Chondrocyte (in vitro differentiated cells): ENCODE measurements at regions not wholly inside any gene's neighbourhood (a gene's known extent, or its start where the extent isn't known, plus 50 kb on each side); places are given as distances from the start of the nearest gene placed in this dataset.

Source experiments
- DNase-seq: peaks from one replicate; pipeline ENCODE4 v3.0.0; 2021; ENCODE audit warnings: mixed read lengths, low spot score
- H3K27ac Mint-ChIP-seq: one replicate; pipeline ENCODE4 v1.8.0; 2021; ENCODE audit warnings: mild to moderate bottlenecking, moderate library complexity, mixed read lengths; ENCODE audit not compliant: unreplicated experiment
- H3K27me3 Mint-ChIP-seq: 2 replicates; pipeline ENCODE4 v1.8.0; 2021; ENCODE audit warnings: low read depth, mixed read lengths
- H3K36me3 Mint-ChIP-seq: 2 replicates; pipeline ENCODE4 v1.8.0; 2021; ENCODE audit warnings: low read depth, mixed read lengths
- H3K4me1 Mint-ChIP-seq: 2 replicates; pipeline ENCODE4 v1.8.0; 2021; ENCODE audit warnings: low read depth, mild to moderate bottlenecking, mixed read lengths
- H3K4me3 Mint-ChIP-seq: one replicate; pipeline ENCODE4 v1.8.0; 2021; ENCODE audit warnings: mild to moderate bottlenecking, moderate library complexity, mixed read lengths; ENCODE audit not compliant: unreplicated experiment
- H3K9me3 Mint-ChIP-seq: 2 replicates; pipeline ENCODE4 v1.8.0; 2021; ENCODE audit warnings: low read depth, mixed read lengths
- TF ChIP-seq, protein P1 (sequence below): fragments of 200-600 bp; sonication (generic); IDR thresholded peaks from 2 replicates; pipeline ENCODE4 v1.5.0; 2021; ENCODE audit warnings: antibody characterized with exemption, mild to moderate bottlenecking, moderate library complexity

DNA sequence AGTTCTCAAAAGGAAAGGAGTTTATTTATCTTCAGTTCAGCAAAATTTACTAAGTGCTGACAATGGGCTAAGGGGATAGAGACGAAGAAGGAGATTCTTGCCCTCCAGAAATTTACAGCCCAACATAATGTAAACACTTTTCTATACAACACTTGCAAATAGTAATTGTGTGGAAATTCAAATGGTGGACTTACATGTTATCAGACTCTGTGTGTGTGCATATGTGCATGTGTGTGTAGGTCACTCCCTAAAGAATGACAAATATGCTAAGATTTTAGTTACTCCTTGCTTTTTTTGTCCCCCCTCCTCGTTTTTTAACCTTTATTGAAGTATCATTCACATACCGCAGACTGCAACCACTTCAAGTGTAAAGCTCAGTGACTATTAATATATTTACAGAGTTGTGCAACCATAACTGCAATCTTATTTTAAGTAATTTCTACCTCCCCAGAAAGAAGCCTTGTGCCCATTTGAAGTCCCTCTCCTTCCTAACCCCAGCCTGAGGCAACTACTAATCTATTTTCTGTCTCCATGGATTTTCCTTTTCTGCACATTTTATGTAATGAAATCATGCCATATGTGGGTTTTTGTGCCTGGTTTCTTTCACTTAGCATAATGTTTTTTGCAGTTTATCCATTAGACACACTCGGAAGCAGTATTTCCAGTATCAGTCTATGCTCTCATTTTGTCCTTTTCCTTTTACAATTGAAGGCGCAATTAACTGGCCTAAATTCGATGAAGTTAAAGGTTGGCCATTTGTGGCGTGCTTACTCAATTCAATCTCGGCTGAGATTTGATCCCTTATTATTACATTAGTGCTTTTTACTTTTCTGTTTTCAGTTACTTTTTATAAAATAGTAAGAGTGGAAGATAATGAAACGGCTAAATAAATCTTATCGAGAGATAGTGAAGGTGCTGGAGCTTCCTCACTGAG, 318.4 kb downstream of the HAPSTR1 start:
- Mint-ChIP-seq H3K4me1 (no peaks in the 10 kb centered on the region), H3K36me3 (no peaks in the 10 kb centered on the region), H3K4me3 (no peak overlapping the region), H3K27me3 (no peaks in the 10 kb centered on the region), H3K27ac (no peak overlapping the region), H3K9me3 (no peaks in the 10 kb centered on the region)
- TF ChIP-seq, protein P1, sequence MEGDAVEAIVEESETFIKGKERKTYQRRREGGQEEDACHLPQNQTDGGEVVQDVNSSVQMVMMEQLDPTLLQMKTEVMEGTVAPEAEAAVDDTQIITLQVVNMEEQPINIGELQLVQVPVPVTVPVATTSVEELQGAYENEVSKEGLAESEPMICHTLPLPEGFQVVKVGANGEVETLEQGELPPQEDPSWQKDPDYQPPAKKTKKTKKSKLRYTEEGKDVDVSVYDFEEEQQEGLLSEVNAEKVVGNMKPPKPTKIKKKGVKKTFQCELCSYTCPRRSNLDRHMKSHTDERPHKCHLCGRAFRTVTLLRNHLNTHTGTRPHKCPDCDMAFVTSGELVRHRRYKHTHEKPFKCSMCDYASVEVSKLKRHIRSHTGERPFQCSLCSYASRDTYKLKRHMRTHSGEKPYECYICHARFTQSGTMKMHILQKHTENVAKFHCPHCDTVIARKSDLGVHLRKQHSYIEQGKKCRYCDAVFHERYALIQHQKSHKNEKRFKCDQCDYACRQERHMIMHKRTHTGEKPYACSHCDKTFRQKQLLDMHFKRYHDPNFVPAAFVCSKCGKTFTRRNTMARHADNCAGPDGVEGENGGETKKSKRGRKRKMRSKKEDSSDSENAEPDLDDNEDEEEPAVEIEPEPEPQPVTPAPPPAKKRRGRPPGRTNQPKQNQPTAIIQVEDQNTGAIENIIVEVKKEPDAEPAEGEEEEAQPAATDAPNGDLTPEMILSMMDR: no peak
- DNase-seq: no peak

DNA sequence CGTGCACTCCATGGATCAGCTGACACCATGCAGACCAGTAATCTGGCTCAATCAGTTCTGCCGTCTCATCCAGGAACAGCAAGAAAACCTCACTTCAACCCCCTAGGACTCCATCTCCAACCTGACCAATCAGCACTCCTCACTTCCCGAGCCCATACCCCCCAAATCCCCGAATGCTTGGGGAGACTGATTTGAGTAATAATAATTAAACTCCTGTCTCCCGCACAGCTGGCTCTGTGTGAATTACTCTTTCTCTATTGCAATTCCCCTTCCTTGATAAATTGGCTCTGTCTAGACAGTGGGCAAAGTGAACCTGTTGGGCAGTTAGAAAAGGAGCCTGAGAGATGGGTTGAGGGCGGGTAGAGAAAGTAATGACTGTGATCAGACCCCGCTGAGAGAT, 320.0 kb downstream of the HAPSTR1 start:
- no peak overlapping the region for H3K4me3 Mint-ChIP-seq
- DNase-seq: no peak
- H3K36me3 Mint-ChIP-seq: no peaks in the 10 kb centered on the region
- peaks cover 3% of the 10 kb centered on the region for H3K9me3 Mint-ChIP-seq
- TF ChIP-seq, protein P1: no peak
- H3K4me1 Mint-ChIP-seq: no peaks in the 10 kb centered on the region
- no peak overlapping the region for H3K27ac Mint-ChIP-seq
- H3K27me3 Mint-ChIP-seq: no peaks in the 10 kb centered on the region

DNA sequence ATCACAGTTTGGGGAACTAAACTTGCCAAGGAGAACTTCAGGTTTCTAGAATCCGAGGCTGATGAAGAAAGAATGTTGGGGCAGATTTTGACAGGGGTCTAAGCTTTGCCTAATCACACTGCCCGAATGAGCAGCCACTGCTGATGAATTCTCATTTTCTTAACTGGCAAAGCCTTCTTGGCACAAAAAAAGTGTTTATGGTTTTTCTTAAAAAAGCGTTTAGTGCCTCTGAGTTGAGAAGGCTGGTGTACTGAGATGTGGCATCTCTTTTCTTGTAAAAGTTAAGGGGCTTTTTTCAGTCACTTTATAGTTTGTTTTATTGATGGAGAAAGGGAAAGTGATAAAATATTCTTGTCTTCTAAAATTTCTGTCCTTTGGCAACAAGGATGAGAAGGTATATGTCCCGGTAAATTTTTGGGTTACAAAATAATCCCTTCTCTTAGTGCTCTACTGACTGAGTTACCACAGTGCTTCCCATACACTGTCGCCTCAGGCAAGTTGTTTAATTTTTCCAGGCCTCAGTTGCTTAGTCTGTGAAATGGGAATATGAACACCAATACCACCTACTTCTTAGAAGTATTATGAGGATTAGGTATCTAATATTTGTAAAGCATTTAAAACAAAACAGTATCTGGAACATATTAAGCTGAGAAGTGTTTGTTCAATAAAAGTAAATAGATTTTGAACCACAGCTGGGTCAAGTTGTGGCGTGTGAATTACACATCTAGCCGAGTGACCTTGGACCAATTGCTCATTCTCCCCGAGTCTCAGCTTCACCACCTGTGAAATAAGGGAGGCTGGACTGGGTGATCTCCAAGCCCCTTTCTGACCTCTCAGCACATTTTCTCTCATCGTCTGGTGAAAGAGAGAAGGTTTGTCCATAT, 320.8 kb downstream of the HAPSTR1 start:
- TF ChIP-seq, protein P1: no peak
- DNase-seq: no peak
- H3K27me3 Mint-ChIP-seq: no peaks in the 10 kb centered on the region
- no peak overlapping the region for H3K4me3 Mint-ChIP-seq
- H3K27ac Mint-ChIP-seq: no peak overlapping the region
- H3K9me3 Mint-ChIP-seq: peaks cover 6% of the 10 kb centered on the region
- H3K36me3 Mint-ChIP-seq: no peaks in the 10 kb centered on the region
- no peaks in the 10 kb centered on the region for H3K4me1 Mint-ChIP-seq

DNA sequence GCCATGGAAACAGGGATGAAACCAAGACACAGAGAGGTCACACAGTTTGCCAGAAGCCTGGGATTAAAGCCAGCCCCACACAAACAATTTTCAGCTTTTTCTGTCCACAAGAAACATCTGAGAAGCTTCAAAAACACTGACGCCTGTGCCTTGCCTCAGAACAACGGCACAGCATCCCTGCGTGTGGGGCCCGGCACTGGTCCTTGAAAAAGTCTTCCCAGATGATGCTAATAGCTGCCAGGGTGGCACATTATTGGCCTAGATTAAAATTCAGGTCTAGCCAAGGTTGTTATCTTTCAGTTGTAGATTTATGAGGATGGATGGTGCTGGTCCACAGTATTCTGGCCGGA, 321.4 kb downstream of the HAPSTR1 start:
- H3K9me3 Mint-ChIP-seq: peaks cover 10% of the 10 kb centered on the region
- no peaks in the 10 kb centered on the region for H3K36me3 Mint-ChIP-seq
- H3K4me1 Mint-ChIP-seq: no peaks in the 10 kb centered on the region
- DNase-seq: no peak
- no peaks in the 10 kb centered on the region for H3K27me3 Mint-ChIP-seq
- H3K4me3 Mint-ChIP-seq: no peak overlapping the region
- TF ChIP-seq, protein P1: no peak
- no peak overlapping the region for H3K27ac Mint-ChIP-seq

DNA sequence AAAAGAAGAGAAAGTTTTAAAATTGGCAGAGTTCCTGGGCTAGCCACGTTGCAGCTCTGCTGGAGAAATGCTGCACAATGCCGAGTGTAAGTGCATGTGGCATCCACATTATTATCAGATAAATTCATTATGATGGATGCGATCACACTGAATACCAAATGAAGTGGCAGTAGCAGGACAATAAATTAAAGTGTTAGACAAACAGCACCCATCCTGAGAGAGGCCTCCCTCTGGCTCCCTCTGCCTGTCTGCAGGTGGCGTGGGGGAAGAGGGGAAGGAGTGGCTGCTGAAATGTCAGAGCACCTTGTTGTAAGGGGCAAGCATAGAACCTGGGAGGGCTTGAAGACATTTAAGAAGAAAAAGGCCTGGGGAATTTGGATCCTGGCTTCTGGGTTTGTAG, 324.1 kb downstream of the HAPSTR1 start:
- Mint-ChIP-seq H3K36me3 (no peaks in the 10 kb centered on the region), H3K9me3 (peaks cover 12% of the 10 kb centered on the region), H3K4me1 (no peaks in the 10 kb centered on the region), H3K4me3 (no peak overlapping the region), H3K27me3 (no peaks in the 10 kb centered on the region), H3K27ac (no peak overlapping the region)
- DNase-seq: no peak
- TF ChIP-seq, protein P1: no peak
